Transverse colon (tissue), 4 donors: ENCODE measurements at regions not wholly inside any gene's neighbourhood (a gene's known extent, or its start where the extent isn't known, plus 50 kb on each side); places are given as distances from the start of the nearest gene placed in this dataset.

Experiments used
- POLR2AphosphoS5 ChIP-seq, 3 donors: sonication (generic); formaldehyde crosslinking; IDR thresholded peaks; one replicate each; pipeline ENCODE4 v1.6.1; 2016; ENCODE audit warnings: antibody characterized with exemption in 3 of 3
- TF ChIP-seq, protein P1 (sequence below), 5 experiments: fragments of 200-600 bp in 3 of 5; fragments of 450-650 bp in 2 of 5; sonication (generic) in 3 of 5; IDR thresholded peaks; 1 replicate in 2 of 5; 2 replicates in 3 of 5; pipeline ENCODE4 v1.5.1; 2016 to 2017; ENCODE audit warnings: antibody characterized with exemption in 5 of 5, inconsistent platforms in 3 of 5, mild to moderate bottlenecking in 2 of 5, moderate library complexity in 1 of 5

DNA sequence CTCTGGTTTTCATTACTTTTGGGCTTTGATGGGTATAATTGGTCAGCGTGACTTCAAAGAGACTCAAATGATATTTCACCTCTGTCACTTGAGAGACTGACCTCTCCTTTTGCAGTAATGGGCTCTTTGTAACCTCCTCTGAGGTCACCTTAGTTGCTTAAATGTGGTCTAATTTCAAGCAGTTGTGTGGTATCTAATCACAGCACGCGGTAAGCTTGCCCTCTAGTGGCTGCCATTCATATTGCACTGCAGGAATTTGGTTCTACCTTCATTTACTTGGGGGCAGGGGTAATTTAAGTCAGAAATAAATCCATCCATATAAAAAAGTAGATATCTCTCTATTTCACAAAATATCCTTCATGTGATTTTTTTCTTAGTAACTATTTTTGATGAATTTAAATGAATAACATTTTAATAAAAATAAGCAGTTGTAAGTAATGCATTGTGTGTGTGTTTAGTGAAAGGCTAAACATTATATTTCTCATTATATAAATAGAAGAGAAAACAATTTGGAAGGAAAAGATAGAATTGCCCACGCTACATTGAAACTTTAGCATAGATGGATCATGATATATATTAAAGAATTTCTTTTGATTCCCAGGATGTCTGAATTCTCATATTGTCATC lies 55.0 kb upstream of the ANO3 start:
- TF ChIP-seq, protein P1, sequence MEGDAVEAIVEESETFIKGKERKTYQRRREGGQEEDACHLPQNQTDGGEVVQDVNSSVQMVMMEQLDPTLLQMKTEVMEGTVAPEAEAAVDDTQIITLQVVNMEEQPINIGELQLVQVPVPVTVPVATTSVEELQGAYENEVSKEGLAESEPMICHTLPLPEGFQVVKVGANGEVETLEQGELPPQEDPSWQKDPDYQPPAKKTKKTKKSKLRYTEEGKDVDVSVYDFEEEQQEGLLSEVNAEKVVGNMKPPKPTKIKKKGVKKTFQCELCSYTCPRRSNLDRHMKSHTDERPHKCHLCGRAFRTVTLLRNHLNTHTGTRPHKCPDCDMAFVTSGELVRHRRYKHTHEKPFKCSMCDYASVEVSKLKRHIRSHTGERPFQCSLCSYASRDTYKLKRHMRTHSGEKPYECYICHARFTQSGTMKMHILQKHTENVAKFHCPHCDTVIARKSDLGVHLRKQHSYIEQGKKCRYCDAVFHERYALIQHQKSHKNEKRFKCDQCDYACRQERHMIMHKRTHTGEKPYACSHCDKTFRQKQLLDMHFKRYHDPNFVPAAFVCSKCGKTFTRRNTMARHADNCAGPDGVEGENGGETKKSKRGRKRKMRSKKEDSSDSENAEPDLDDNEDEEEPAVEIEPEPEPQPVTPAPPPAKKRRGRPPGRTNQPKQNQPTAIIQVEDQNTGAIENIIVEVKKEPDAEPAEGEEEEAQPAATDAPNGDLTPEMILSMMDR (IDR thresholded peaks at IDR 0.05) = peak; percentile 79 to 97 (median 85)
- no peak for TF ChIP-seq POLR2AphosphoS5 (IDR thresholded peaks at IDR 0.05)
